GM21717 (cell line): ENCODE measurements at regions not wholly inside any gene's neighbourhood (a gene's known extent, or its start where the extent isn't known, plus 50 kb on each side); places are given as distances from the start of the nearest gene placed in this dataset.
"Not testable (repeated sequence)": the region's sequence is repeated elsewhere in the genome, so short reads cannot be mapped to it uniquely, and the experiment has no call there.

ENCODE experiments used
- ATAC-seq: cut with Tn5 transposase; IDR thresholded peaks from one replicate; pipeline ENCODE4 v1.9.1; 2021; ENCODE audit warnings: mild to moderate bottlenecking, moderate library complexity; ENCODE audit not compliant: unreplicated experiment

DNA sequence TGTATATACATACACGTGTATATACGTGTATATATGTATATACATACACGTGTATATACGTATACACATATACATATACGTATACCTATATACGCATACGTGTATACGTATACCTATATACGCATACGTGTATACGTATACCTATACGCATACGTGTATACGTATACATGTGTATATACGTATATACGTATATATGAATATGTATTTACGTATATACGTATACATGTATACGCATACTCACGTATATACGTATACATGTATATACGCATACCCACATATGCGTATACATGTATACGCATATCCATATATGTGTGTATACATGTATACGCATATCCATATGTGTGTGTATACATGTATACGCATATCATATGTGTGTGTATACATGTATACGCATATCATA lies 487.8 kb upstream of the TMEFF2 start:
- not testable (repeated sequence) for ATAC-seq

- no peak for ATAC-seq
These were observed 480.9 kb upstream of the TMEFF2 start for GRCh38 chr2:192675681-192676080.

DNA sequence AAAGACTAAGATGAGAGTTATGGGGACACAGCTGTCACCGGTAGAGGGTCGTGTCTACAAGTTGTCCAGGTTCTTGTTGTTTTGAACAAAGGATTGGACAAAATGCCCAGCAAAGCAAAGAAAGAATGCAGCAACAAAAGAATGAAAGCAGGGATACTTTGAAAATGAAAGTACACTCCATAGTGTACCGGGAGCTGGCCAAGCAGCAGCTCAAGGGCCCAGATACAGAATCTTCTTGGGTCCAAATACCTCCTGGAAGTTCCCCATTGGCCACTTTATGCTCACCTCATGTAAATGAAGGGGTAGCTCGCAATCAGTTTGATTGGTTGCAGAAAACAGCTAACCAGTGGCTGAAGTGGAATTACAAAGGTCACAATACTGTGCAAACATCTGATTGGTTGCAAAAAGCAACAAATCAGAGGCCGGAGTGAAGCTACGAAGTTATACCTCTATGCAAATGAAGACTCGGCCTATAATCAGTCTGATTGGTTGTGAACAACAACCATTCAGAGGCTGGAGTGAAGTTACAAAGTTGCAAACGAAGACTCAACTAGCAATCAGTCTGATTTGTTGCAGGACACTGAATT lies 474.9 kb upstream of the TMEFF2 start:
- ATAC-seq: no peak

GRCh38 chr2:192660555-192660954 lies 465.8 kb upstream of the TMEFF2 start:
- not testable (repeated sequence) for ATAC-seq

- ATAC-seq: no peak
These were observed 462.6 kb upstream of the TMEFF2 start for GRCh38 chr2:192657362-192657761.

- no peak for ATAC-seq
These were observed 461.2 kb upstream of the TMEFF2 start for GRCh38 chr2:192655916-192656315.

DNA sequence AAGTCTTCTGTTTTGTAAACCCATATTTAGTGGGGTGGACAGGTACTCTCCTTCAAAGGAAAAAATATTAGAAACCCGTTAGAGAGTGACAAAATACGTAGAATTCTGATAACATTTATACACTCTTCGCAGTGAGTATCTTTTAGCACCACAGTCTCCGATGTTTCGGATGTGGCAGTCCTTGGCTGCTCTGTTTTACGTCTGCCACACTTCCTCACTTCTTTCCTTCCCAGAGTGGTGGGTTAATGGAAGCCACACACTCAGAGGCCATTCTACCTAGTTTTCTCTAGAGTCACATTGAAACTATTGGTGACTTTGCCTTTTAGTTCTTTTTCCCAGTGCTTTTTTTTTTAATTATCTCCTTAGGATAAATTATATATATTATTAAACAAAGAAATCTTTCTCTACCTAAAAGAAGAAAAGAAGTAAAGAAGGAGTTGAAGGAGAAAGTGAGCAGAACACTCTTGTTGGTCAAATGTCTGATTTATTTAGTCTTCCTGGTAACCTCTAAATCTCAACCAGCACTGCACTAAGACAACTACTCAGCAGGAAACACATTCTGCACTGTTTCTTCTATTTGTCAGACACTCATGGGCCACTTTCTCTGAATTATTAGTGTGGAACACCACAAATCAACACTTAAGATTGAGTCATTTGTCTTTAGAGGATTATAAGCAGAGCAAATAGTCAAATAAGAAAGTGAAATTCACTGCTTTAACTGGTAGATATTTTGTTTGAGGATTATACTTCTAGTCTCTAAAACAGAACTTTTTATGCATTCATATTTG lies 451.3 kb upstream of the TMEFF2 start:
- ATAC-seq: no peak

DNA sequence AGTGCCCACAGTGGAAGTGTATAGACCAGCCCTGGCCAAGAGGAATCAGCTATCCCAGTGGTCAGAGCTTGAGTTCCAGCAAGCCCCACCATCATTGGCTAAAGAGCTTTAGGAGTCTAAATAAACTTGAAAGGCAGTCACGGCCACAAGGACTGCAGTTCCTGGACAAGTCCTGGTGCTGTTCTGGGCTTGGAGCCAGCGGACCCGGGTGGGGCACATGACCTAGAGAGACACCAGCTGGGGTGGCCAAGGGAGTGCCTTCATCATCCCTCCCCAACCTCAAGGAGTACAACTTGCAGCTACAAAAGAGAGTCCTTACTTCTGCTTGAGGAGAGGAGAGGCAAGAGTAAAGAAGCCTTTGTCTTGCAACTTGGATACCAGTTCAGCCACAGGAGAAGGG lies 439.8 kb upstream of the TMEFF2 start:
- ATAC-seq: no peak

GRCh38 chr2:192628017-192628416 lies 433.3 kb upstream of the TMEFF2 start:
- ATAC-seq: no peak

GRCh38 chr2:192615105-192615504 lies 420.4 kb upstream of the TMEFF2 start:
- ATAC-seq: no peak

DNA sequence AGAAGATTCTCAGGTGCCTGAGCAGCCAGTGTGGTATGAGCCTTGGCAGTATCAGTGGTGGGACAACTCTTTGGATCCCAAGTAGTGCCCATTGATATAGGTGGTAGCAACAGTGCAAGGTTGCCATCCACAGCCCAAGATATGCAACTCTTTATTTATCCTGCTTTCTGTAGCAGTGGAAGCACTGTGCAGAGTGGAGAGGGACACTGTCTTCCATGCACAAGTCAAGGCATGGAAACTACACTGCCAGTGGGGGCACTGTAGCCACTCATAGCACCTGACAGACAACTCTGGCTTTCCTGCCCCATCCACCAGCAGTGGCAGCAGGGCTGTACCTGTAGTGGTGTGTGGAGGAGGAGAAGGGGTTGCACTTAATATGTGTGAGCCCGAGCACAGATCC lies 409.6 kb upstream of the TMEFF2 start:
- no peak for ATAC-seq

DNA sequence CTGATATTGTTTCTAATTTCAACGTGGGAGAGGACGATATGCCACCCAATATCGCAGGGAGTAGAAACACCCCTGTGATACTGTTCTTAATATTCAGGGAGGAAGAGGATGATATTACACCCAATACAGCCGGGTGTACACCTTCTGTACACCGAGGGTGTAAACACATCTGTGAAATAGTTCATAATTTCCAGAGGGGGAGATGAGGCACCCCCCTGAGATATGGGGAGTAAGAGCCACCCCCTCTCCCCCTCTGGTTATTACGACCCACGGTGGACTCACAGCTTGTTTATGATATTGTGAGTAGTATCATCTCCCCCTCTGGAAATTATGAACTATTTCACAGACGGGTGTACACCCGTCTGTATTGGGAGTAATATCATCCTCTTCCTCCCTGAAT lies 403.9 kb upstream of the TMEFF2 start:
- ATAC-seq: not testable (repeated sequence)

DNA sequence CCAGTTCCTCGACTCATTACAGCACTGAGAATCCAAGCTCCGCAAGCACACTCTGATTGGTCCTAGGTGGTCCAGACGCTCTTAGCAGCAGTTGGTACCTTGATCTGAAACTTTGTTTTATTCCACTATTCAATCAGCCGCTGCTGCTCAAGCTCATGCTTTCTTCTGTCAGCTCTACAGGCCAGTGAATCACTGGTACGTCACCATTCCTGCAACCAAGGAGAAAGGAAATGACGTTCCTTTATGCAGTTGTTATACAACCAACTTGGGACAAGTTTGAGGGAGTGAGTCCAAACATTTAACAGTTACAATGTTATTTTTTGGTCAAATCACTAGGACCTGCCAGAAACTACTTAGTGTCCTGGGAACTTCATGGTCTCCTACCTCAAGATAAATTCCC lies 398.8 kb upstream of the TMEFF2 start:
- ATAC-seq: no peak

- ATAC-seq: no peak
These were observed 396.9 kb upstream of the TMEFF2 start for GRCh38 chr2:192591617-192592016.

DNA sequence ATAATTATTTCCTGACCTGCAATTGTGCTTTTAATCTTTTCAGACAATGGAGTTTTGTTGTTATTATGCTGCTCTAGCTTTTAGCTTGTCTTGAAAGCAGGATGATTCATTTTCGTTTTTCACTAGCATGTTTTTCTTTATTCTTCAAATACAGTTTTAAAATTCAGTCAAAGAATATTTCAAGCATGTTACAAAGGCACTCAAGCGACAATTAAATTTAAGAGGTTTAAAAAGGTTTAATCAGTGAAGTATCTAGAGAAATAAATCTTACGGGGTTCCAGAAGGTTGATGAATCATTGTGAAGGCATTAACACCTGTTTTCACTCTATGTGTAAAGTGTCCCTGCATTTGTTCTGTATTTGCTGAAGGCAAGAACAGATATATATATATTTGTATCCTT lies 390.7 kb upstream of the TMEFF2 start:
- no peak for ATAC-seq

- ATAC-seq: no peak
These were observed 390.2 kb upstream of the TMEFF2 start for GRCh38 chr2:192584976-192585375.

DNA sequence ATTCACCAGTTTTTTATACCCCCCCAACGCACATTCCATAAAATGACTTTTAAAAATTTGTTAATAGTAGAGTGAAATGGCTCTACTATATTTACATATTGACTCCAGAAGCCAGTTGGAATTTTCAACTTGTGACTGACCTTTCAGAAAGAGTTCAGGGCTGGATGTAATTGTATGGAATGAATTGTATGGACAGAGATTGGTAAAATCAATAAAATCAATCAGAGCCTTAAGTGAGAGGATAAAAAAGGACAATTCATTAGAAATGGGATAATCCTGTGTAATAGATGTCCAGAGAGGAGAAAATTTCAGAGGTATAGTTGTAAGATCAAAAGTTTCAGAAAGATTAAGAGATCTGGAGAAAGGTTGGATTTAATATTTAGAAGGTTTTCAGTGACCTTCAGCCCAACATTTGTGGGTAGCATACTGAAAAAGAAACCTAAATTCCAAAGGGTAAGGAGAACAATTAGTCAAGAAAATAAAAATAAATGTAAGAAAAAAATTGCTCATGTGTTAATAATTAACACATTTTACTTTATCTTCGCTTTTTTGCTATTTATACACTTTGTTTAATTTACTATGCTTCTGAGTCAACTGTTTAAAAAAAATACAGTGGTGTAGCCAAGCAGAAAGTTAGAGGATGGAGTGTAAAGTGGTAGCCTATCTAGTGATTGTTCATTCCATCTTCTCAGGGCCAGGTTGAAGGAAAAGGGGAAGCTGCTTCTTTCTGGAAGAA lies 385.4 kb upstream of the TMEFF2 start:
- no peak for ATAC-seq

DNA sequence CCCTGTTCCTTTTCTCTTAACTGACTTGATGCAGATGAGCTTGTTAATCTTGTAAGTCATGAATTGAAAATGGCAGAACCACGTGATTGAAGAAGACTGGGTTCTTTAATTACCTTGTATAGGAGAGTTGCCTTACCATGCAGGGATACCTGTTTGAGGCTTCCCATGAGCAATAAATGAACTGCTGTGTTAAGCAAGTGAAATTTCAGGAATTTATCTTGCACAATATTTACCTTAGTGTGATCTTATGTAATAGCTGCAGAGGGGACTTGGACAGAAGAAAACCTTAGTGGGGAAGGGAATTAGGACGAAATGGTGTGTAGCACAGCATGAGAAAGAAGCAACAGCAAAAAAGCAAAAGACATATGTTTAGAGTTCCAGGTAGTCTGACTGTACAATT lies 384.0 kb upstream of the TMEFF2 start:
- ATAC-seq: no peak

DNA sequence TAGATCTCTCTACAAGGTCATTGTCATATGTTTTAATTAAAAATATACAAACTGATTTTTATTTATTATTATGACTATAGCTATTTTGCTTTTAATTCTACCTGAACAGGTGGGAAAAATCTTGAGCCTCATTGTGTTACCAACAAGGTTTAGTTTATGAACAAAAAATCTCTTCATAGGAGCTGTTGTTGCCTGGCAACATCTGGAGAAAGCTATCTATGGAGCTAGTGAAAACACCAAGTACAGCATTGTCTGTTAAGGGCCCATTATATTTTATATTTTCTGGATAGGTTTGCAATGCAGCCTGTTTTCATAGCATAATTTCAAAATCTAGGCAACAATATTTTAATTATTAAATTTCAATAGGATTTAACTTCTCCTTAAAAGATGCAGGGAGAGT lies 383.0 kb upstream of the TMEFF2 start:
- no peak for ATAC-seq

GRCh38 chr2:192574552-192574951 lies 379.8 kb upstream of the TMEFF2 start:
- no peak for ATAC-seq

GRCh38 chr2:192571636-192572035 lies 376.9 kb upstream of the TMEFF2 start:
- ATAC-seq: no peak

- no peak for ATAC-seq
These were observed 376.1 kb upstream of the TMEFF2 start for GRCh38 chr2:192570788-192571187.
